Esophagus muscularis mucosa (tissue), 3 donors: ENCODE measurements at regions not wholly inside any gene's neighbourhood (a gene's known extent, or its start where the extent isn't known, plus 50 kb on each side); places are given as distances from the start of the nearest gene placed in this dataset.

Source experiments
- CTCF ChIP-seq, 3 experiments: fragments of 200-600 bp in 2 of 3; fragments of 450-650 bp in 1 of 3; sonication (generic) in 2 of 3; IDR thresholded peaks; one replicate each; pipeline ENCODE4 v1.5.1; 2017 to 2019; ENCODE audit warnings: antibody characterized with exemption in 3 of 3, mild to moderate bottlenecking in 2 of 3, moderate library complexity in 1 of 3
- POLR2A ChIP-seq: fragments of 450-650 bp; IDR thresholded peaks from one replicate; pipeline ENCODE4 v1.6.1; 2017; ENCODE audit warnings: antibody characterized with exemption, moderate library complexity, mild to moderate bottlenecking, low read depth
- POLR2AphosphoS5 ChIP-seq, 2 donors: sonication (generic); formaldehyde crosslinking; IDR thresholded peaks; one replicate each; pipeline ENCODE4 v1.6.1; 2017; ENCODE audit warnings: antibody characterized with exemption in 2 of 2

GRCh38 chr15:93196135-93196670 is 107.2 kb upstream of the RGMA start:
- TF ChIP-seq POLR2AphosphoS5 (IDR thresholded peaks at IDR 0.05) (no peak), POLR2A (no peak), CTCF (IDR thresholded peaks at IDR 0.05) (no peak)
